Osteoblast (primary cell): ENCODE measurements at regions not wholly inside any gene's neighbourhood (a gene's known extent, or its start where the extent isn't known, plus 50 kb on each side); places are given as distances from the start of the nearest gene placed in this dataset.

Experiments
- DNase-seq: peaks from one replicate; pipeline ENCODE4 v3.0.0; 2011; ENCODE audit warnings: low spot score, mixed read lengths; ENCODE audit not compliant: insufficient read length; ENCODE audit errors: missing footprints
- H2AFZ ChIP-seq: 2 replicates; pipeline ENCODE4 v1.6.0; 2011; ENCODE audit warnings: mild to moderate bottlenecking, low read length
- H3K27ac ChIP-seq: 2 replicates; pipeline ENCODE4 v1.5.1; 2011; ENCODE audit warnings: mild to moderate bottlenecking, low read depth, low read length, moderate library complexity
- H3K27me3 ChIP-seq: 2 replicates; pipeline ENCODE4 v1.6.0; 2012; ENCODE audit warnings: mild to moderate bottlenecking, control low read depth, inconsistent platforms, low read length, moderate library complexity; ENCODE audit not compliant: insufficient read depth
- H3K36me3 ChIP-seq: 2 replicates; pipeline ENCODE4 v1.5.1; 2011; ENCODE audit warnings: mild to moderate bottlenecking, low read length, control low read depth, moderate library complexity; ENCODE audit not compliant: insufficient read depth
- H3K4me1 ChIP-seq: 2 replicates; pipeline ENCODE4 v1.5.1; 2011; ENCODE audit warnings: mild to moderate bottlenecking, low read length, control low read depth, moderate library complexity; ENCODE audit not compliant: insufficient read depth
- H3K4me2 ChIP-seq: 2 replicates; pipeline ENCODE4 v1.6.0; 2011; ENCODE audit warnings: mild to moderate bottlenecking, low read length; ENCODE audit not compliant: insufficient read depth
- H3K4me3 ChIP-seq: fragments of 200-600 bp; sonication (generic); 3 replicates; pipeline ENCODE4 v1.5.1; 2012; ENCODE audit warnings: mild to moderate bottlenecking, low read length, inconsistent platforms; ENCODE audit not compliant: insufficient read depth
- H3K79me2 ChIP-seq: 2 replicates; pipeline ENCODE4 v1.6.0; 2012; ENCODE audit warnings: mild to moderate bottlenecking, low read length, control low read depth, inconsistent platforms; ENCODE audit not compliant: insufficient read depth
- H3K9me3 ChIP-seq: 2 replicates; pipeline ENCODE4 v1.5.1; 2011; ENCODE audit warnings: low read depth, low read length, control low read depth
- H4K20me1 ChIP-seq: 2 replicates; pipeline ENCODE4 v1.6.0; 2012; ENCODE audit warnings: mild to moderate bottlenecking, low read length, control low read depth; ENCODE audit not compliant: insufficient read depth
- TF ChIP-seq, protein P1 (sequence below): IDR thresholded peaks from 2 replicates; pipeline ENCODE4 v1.5.1; 2011; ENCODE audit warnings: mild to moderate bottlenecking, low read depth, low read length, moderate library complexity; ENCODE audit errors: extremely low read depth

DNA sequence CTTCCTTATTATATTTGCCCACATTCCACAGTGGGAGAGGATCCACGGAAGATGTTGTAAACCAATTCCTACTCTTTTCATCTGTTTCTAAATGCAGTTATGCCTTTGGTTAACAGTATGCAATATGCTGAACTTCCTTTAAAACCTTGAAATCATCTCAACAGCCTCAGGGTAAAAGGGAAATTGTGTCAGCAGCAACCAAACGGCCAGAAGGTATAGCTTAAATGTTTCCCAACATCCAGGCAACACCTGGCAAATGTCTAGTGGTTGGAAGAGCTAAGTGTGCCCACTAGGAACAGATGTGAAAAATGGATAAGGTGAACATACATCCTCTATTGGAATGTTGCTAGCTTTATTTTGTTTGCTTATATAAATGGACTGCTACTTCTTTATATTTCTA lies 164.8 kb downstream of the FAXC start:
- H3K4me2 ChIP-seq: no peak overlapping the region
- H3K4me3 ChIP-seq: no peak overlapping the region
- H3K4me1 ChIP-seq: no peaks in the 10 kb centered on the region
- no peaks in the 10 kb centered on the region for H3K79me2 ChIP-seq
- no peak for DNase-seq
- no peaks in the 10 kb centered on the region for H3K9me3 ChIP-seq
- H3K27me3 ChIP-seq: no peaks in the 10 kb centered on the region
- no peaks in the 10 kb centered on the region for H3K36me3 ChIP-seq
- H3K27ac ChIP-seq: no peak overlapping the region
- TF ChIP-seq, protein P1, sequence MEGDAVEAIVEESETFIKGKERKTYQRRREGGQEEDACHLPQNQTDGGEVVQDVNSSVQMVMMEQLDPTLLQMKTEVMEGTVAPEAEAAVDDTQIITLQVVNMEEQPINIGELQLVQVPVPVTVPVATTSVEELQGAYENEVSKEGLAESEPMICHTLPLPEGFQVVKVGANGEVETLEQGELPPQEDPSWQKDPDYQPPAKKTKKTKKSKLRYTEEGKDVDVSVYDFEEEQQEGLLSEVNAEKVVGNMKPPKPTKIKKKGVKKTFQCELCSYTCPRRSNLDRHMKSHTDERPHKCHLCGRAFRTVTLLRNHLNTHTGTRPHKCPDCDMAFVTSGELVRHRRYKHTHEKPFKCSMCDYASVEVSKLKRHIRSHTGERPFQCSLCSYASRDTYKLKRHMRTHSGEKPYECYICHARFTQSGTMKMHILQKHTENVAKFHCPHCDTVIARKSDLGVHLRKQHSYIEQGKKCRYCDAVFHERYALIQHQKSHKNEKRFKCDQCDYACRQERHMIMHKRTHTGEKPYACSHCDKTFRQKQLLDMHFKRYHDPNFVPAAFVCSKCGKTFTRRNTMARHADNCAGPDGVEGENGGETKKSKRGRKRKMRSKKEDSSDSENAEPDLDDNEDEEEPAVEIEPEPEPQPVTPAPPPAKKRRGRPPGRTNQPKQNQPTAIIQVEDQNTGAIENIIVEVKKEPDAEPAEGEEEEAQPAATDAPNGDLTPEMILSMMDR: no peak
- no peaks in the 10 kb centered on the region for H4K20me1 ChIP-seq
- H2AFZ ChIP-seq: no peak overlapping the region

DNA sequence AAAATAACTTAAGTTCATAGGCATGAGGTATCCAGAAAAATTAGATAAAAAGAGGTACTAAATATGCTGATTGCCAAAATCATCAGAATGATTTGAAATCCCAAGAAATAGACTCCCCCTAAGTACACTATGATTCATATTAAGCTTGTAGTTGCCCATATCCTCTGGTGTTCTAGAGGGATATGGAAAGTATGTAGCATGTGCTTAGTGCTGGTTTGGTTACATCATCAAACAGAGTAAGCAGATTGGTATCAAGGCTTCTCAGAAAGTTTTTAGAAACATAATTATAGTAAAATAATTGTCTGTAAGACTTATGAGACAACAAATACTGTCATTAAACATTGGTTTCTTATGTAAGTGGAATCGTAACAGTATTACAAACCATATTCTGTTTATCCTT lies 166.4 kb downstream of the FAXC start:
- H3K79me2 ChIP-seq: no peaks in the 10 kb centered on the region
- H3K9me3 ChIP-seq: no peaks in the 10 kb centered on the region
- H3K4me1 ChIP-seq: no peaks in the 10 kb centered on the region
- H3K27ac ChIP-seq: no peak overlapping the region
- no peaks in the 10 kb centered on the region for H4K20me1 ChIP-seq
- H3K36me3 ChIP-seq: no peaks in the 10 kb centered on the region
- H3K4me2 ChIP-seq: no peak overlapping the region
- H3K27me3 ChIP-seq: no peaks in the 10 kb centered on the region
- TF ChIP-seq, protein P1: no peak
- H3K4me3 ChIP-seq: no peak overlapping the region
- DNase-seq: no peak
- H2AFZ ChIP-seq: no peak overlapping the region

DNA sequence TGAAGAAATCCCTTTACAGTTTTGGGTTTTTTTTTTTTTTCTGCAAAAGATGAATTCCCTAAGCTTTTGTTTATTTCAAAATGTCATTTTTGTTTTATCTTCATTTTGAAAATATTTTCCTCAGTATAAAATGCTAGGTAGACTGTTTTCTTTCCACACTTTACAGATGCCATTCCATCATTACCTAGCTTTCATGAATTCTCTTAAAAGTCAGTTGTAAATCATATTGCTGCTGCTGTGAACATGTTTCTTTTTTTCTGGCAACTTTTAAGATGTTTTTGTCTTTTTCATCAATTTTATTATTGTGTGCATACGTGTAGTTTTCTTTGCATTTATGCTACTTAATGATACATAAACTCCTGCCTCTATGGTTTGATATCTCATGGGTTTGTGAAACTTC lies 168.3 kb downstream of the FAXC start:
- no peaks in the 10 kb centered on the region for H3K27me3 ChIP-seq
- TF ChIP-seq, protein P1: no peak
- no peaks in the 10 kb centered on the region for H3K36me3 ChIP-seq
- no peaks in the 10 kb centered on the region for H3K4me1 ChIP-seq
- no peak overlapping the region for H3K27ac ChIP-seq
- H2AFZ ChIP-seq: no peak overlapping the region
- H3K79me2 ChIP-seq: no peaks in the 10 kb centered on the region
- no peaks in the 10 kb centered on the region for H3K9me3 ChIP-seq
- no peaks in the 10 kb centered on the region for H4K20me1 ChIP-seq
- H3K4me3 ChIP-seq: no peak overlapping the region
- DNase-seq: no peak
- no peak overlapping the region for H3K4me2 ChIP-seq

DNA sequence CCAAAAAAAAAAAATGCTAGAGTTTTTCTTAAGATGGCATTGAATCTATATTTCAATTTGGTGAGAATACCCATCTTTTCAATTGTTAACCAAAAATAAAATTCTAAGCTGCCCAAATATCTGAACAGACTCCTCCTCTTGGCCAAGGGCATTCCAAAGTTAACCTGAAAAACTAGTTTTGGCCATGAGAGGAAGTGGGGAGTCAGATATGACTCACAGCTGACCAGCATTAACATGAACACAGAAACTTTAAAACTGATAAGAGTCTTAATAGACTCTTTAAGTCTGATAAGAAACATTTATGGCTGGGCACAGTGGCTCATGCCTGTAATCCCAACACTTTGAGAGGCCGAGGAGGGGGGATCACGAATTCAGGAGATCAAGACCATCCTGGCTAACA lies 171.3 kb downstream of the FAXC start:
- Histone ChIP-seq H4K20me1 (no peaks in the 10 kb centered on the region), H3K79me2 (no peaks in the 10 kb centered on the region), H2AFZ (no peak overlapping the region), H3K4me2 (no peak overlapping the region), H3K4me1 (no peaks in the 10 kb centered on the region), H3K36me3 (no peaks in the 10 kb centered on the region), H3K27me3 (no peaks in the 10 kb centered on the region), H3K4me3 (no peak overlapping the region), H3K27ac (no peak overlapping the region), H3K9me3 (no peaks in the 10 kb centered on the region)
- TF ChIP-seq, protein P1: no peak
- no peak for DNase-seq
